HUES6 (cell line): ENCODE measurements at regions not wholly inside any gene's neighbourhood (a gene's known extent, or its start where the extent isn't known, plus 50 kb on each side); places are given as distances from the start of the nearest gene placed in this dataset.

Experiments
- H3K27ac ChIP-seq: 2 replicates; pipeline ENCODE4 v1.7.0; 2013; ENCODE audit warnings: low read depth, mild to moderate bottlenecking, low read length, inconsistent platforms
- H3K27me3 ChIP-seq: 2 replicates; pipeline ENCODE4 v1.6.1; 2013; ENCODE audit warnings: low read length; ENCODE audit not compliant: control insufficient read depth, insufficient read depth
- H3K36me3 ChIP-seq: 2 replicates; pipeline ENCODE4 v1.6.1; 2013; ENCODE audit warnings: low read length; ENCODE audit not compliant: control insufficient read depth, insufficient read depth
- H3K4me1 ChIP-seq: 2 replicates; pipeline ENCODE4 v1.6.1; 2013; ENCODE audit warnings: low read length; ENCODE audit not compliant: control insufficient read depth, insufficient read depth
- H3K4me3 ChIP-seq: 2 replicates; pipeline ENCODE4 v1.5.1; 2013; ENCODE audit warnings: low read depth, low read length
- H3K9ac ChIP-seq: one replicate; pipeline ENCODE4 v1.6.1; 2013; ENCODE audit warnings: mild to moderate bottlenecking, low read length
- H3K9me3 ChIP-seq: 2 replicates; pipeline ENCODE4 v1.6.1; 2013; ENCODE audit warnings: low read depth, low read length; ENCODE audit not compliant: control insufficient read depth, insufficient read depth

DNA sequence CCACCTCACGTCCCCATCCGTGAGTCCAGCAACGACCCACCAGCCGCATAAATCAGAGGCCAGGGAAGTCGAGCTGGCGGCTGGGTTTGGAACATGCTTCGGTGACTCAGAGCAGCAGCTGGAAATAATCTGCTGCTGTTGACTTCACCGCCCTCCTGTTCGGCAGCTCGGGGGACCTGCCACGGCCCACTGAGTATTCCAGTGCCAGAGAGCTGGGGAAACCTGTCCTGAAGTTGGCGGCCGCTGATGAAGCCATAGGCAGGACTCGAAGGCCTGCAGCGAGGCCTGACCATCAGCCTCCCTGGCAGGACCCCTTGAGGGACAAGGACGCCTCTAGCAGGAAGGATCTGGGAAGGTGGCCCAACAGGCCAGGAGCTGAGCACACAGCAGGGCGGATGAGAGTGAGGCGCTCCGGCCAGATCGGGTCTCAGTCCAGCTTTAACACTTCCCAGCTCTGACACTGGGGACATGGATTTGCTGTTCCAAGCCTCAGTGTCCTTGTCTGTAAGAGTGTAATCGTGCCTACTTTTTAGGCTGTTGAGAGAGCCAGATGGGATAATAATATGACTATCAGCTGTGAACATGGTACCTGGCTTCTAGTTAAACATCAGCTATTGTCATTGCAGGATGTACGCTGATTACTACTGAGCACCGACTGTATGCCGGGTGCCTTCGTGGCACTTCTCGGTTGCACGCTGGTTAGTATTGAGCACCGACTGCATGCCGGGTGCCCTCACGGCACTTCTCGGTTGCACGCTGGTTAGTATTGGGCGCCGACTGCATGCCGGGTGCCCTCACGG is 50.4 kb upstream of the CIBAR2 start:
- Histone ChIP-seq H3K9me3 (no peaks in the 10 kb centered on the region), H3K36me3 (no peaks in the 10 kb centered on the region), H3K27me3 (no peaks in the 10 kb centered on the region), H3K4me1 (peaks cover 25% of the 10 kb centered on the region), H3K9ac (no peak overlapping the region), H3K4me3 (no peak overlapping the region), H3K27ac (no peak overlapping the region)

DNA sequence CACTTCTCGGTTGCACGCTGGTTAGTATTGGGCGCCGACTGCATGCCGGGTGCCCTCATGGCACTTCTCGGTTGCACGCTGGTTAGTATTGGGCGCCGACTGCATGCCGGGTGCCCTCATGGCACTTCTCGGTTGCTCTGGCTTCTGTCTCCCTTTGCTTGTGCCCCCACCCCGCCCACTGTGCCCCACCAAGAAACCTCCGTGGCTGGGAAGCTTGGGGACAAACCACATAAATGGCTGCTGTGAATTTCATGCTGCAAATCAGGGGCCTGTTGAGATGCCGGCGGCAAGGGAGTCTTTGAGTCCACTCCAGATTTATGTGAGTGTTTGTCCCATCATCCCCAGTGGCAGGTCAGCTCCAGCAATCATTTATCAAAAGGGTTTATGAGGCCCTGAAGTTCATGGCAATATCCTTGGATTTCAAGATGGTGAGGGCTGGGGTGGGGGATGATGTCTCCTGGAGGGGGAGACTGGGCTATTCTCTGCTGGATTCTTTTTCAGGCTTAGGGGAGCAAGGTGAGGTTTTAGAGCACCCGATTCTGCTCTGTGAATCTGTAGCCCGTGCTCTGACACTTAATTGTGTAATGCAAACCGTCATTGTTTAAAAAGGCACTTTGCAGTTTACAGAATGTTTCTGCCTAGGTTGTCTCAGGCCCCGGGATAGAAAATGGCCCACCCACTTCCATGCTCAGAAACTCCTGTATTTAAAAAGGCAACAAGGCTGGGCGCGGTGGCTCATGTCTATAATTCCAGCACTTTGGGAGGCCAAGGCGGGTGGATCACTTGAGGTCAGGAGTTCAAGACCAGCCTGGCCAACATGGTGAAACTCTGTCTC is 51.2 kb upstream of the CIBAR2 start:
- H3K36me3 ChIP-seq, result no peaks in the 10 kb centered on the region
- peaks cover 28% of the 10 kb centered on the region for H3K4me1 ChIP-seq
- no peak overlapping the region for H3K9ac ChIP-seq
- H3K27me3 ChIP-seq, result no peaks in the 10 kb centered on the region
- no peak overlapping the region for H3K4me3 ChIP-seq
- no peak overlapping the region for H3K27ac ChIP-seq
- no peaks in the 10 kb centered on the region for H3K9me3 ChIP-seq

GRCh38 chr16:85164431-85164830 is 52.2 kb upstream of the CIBAR2 start:
- Histone ChIP-seq H3K4me3 (no peak overlapping the region), H3K36me3 (no peaks in the 10 kb centered on the region), H3K4me1 (peaks cover 29% of the 10 kb centered on the region), H3K27ac (no peak overlapping the region), H3K27me3 (no peaks in the 10 kb centered on the region), H3K9ac (no peak overlapping the region), H3K9me3 (no peaks in the 10 kb centered on the region)

DNA sequence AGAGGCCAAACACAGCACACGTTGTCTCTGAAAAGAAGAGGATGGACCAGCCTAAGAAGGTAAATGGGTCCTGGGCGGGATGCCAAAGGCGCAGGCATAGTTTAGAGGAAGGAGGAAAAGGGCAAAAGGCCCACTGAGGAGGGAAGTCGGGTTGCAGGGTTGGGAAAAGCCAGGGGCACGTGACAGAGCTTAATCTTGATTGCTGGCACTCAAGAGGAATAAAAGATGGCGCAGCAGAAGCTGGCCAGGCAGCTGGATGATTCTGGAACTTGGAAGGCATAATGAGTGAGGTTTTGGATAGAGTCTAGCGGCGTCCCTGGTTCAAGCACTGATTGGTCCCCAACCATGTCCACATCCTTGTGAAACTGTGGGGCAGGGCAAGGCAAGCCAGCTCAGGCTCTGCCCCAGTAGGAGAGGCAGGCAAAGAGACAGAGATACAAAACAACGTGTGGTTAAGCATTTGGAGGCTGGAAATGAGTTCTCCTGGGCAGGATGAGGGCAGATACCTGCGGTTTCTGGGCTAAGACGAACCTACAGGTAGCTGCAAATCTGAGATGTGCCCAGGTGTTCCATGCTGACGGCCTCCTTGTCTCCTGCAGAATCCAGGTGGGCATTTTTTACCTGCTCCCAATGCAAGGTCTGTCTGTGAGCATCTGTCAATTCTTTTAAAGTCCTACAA is 52.7 kb upstream of the CIBAR2 start:
- Histone ChIP-seq H3K9ac (no peak overlapping the region), H3K4me3 (no peak overlapping the region), H3K27me3 (peaks cover 5% of the 10 kb centered on the region), H3K4me1 (peaks cover 29% of the 10 kb centered on the region), H3K36me3 (no peaks in the 10 kb centered on the region), H3K9me3 (no peaks in the 10 kb centered on the region), H3K27ac (no peak overlapping the region)

DNA sequence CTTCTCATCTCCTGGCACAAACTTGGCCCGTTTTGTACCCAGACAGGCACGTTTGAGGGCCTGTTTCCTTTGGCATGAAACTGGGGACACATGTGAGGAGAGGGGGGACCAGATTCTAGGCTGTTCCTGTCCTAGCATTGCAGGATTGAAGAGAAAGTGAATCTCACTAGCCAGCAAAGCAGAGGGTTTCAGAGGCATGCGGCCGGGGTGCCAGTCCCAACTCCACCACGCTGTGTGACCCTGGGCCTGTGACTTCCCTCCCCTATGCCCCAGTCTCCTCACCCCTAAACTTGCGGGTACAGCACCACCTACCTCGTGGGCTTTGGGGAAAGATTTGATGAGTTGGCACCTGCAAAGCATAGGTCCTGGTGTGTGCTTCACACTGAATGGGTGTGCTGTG is 53.5 kb upstream of the CIBAR2 start:
- no peak overlapping the region for H3K4me3 ChIP-seq
- H3K4me1 ChIP-seq, result peaks cover 29% of the 10 kb centered on the region
- no peak overlapping the region for H3K27ac ChIP-seq
- no peak overlapping the region for H3K9ac ChIP-seq
- peaks cover 13% of the 10 kb centered on the region for H3K27me3 ChIP-seq
- H3K9me3 ChIP-seq, result no peaks in the 10 kb centered on the region
- no peaks in the 10 kb centered on the region for H3K36me3 ChIP-seq

GRCh38 chr16:85166281-85166680 is 54.0 kb upstream of the CIBAR2 start:
- Histone ChIP-seq H3K9me3 (no peaks in the 10 kb centered on the region), H3K9ac (no peak overlapping the region), H3K4me3 (no peak overlapping the region)

DNA sequence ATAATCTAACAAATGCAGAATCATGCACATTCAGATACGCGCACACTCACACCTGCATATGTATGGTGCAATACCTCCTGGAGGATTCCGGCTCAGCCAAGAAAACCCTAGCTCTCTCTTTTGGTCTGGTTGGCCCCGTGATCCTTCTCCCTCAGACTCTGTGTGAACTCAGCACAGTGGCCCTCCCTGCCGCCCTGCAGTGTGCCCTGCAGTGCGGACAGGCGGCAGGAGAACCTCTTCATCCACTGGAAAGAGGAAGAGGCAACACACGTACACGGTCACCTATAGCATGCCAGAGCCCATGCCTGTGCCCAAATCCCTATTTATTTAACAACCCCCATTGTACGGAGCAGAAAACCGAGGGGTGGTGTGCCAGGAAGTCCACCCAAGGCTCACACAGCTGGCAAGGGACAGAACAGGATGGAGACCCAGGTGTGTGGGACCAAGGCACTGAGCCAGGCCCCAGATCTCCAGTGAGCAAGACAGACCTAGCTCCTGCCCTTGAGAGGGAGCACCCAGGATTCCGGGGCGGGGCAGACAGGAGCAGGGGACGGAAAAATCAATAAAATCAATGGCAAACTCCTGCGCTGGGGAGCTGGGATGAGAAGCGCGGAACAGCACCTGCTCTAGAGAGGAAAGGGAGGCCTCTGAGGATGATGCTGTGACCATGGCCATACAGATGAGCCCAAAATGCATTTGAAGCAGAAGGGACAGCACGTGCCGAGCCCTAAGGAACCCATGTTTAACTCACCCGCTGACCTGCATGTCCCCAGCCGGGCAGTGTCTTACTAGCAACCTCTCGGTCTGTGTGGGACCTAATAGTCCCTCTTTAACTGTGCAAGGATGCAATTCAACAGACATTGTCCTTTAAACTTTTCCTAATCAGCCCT is 54.7 kb upstream of the CIBAR2 start:
- H3K36me3 ChIP-seq, result no peaks in the 10 kb centered on the region
- H3K9me3 ChIP-seq, result no peaks in the 10 kb centered on the region
- no peak overlapping the region for H3K4me3 ChIP-seq
- H3K4me1 ChIP-seq, result peaks cover 33% of the 10 kb centered on the region
- H3K27ac ChIP-seq, result no peak overlapping the region
- no peak overlapping the region for H3K9ac ChIP-seq
- H3K27me3 ChIP-seq, result peaks cover 17% of the 10 kb centered on the region

More at GRCh38 chr16:85166281-85166680, 54.0 kb upstream of the CIBAR2 start:
- Histone ChIP-seq H3K27me3 (peaks cover 17% of the 10 kb centered on the region), H3K27ac (no peak overlapping the region), H3K4me1 (peaks cover 33% of the 10 kb centered on the region), H3K36me3 (no peaks in the 10 kb centered on the region)

GRCh38 chr16:85167589-85168537 is 55.6 kb upstream of the CIBAR2 start:
- no peak overlapping the region for H3K27ac ChIP-seq
- H3K4me1 ChIP-seq, result peaks cover 42% of the 10 kb centered on the region
- H3K4me3 ChIP-seq, result peak overlapping the region; percentile 57
- H3K27me3 ChIP-seq, result peaks cover 17% of the 10 kb centered on the region
- no peaks in the 10 kb centered on the region for H3K36me3 ChIP-seq
- H3K9me3 ChIP-seq, result no peaks in the 10 kb centered on the region
- no peak overlapping the region for H3K9ac ChIP-seq

GRCh38 chr16:85168732-85169256 is 56.5 kb upstream of the CIBAR2 start:
- peaks cover 17% of the 10 kb centered on the region for H3K27me3 ChIP-seq
- no peaks in the 10 kb centered on the region for H3K36me3 ChIP-seq
- peaks cover 52% of the 10 kb centered on the region for H3K4me1 ChIP-seq
- no peak overlapping the region for H3K9ac ChIP-seq
- H3K9me3 ChIP-seq, result no peaks in the 10 kb centered on the region
- no peak overlapping the region for H3K27ac ChIP-seq
- peak overlapping the region; percentile 57 for H3K4me3 ChIP-seq
